ENCODE measurements at regions not wholly inside any gene's neighbourhood (a gene's known extent, or its start where the extent isn't known, plus 50 kb on each side); places are given as distances from the start of the nearest gene placed in this dataset.
"Not testable (repeated sequence)": the region's sequence is repeated elsewhere in the genome, so short reads cannot be mapped to it uniquely, and the experiment has no call there.

- DNase-seq (ENCODE audit: insufficient read length) (no peak), FAIRE-seq (no peak)
- TF ChIP-seq POLR2A (IDR thresholded peaks at IDR 0.05; ENCODE audit: low read depth, low read length), result no peak
- TF ChIP-seq TAF1 (IDR thresholded peaks at IDR 0.05; ENCODE audit: borderline replicate concordance, low read depth, low read length), result no peak
- no peak for TF ChIP-seq POLR2AphosphoS5 (IDR thresholded peaks at IDR 0.05; ENCODE audit: low read depth, low read length)
These were observed 549.4 kb upstream of the SALL3 start for GRCh38 chr18:78430131-78430758.

- DNase-seq (ENCODE audit: insufficient read length), result no peak
- TF ChIP-seq POLR2AphosphoS5 (IDR thresholded peaks at IDR 0.05; ENCODE audit: low read depth, low read length) (no peak), POLR2A (IDR thresholded peaks at IDR 0.05; ENCODE audit: low read depth, low read length) (no peak), TAF1 (IDR thresholded peaks at IDR 0.05; ENCODE audit: borderline replicate concordance, low read depth, low read length) (no peak)
- no peak for FAIRE-seq
These were observed 548.0 kb upstream of the SALL3 start for GRCh38 chr18:78431606-78432005.

- no peak for FAIRE-seq
- TF ChIP-seq POLR2A (IDR thresholded peaks at IDR 0.05; ENCODE audit: low read depth, low read length) (no peak), POLR2AphosphoS5 (IDR thresholded peaks at IDR 0.05; ENCODE audit: low read depth, low read length) (no peak), TAF1 (IDR thresholded peaks at IDR 0.05; ENCODE audit: borderline replicate concordance, low read depth, low read length) (no peak)
- no peak for DNase-seq (ENCODE audit: insufficient read length)
These were observed 546.1 kb upstream of the SALL3 start for GRCh38 chr18:78433562-78433961.

GRCh38 chr18:78436110-78436509, 543.5 kb upstream of the SALL3 start:
- no peak for FAIRE-seq
- DNase-seq (ENCODE audit: insufficient read length), result no peak
- TF ChIP-seq POLR2AphosphoS5 (IDR thresholded peaks at IDR 0.05; ENCODE audit: low read depth, low read length) (no peak), POLR2A (IDR thresholded peaks at IDR 0.05; ENCODE audit: low read depth, low read length) (no peak), TAF1 (IDR thresholded peaks at IDR 0.05; ENCODE audit: borderline replicate concordance, low read depth, low read length) (no peak)

- DNase-seq (ENCODE audit: insufficient read length); FAIRE-seq: not testable (repeated sequence)
These were observed 541.4 kb upstream of the SALL3 start for GRCh38 chr18:78438235-78438634.

- DNase-seq (ENCODE audit: insufficient read length) (no peak), FAIRE-seq (no peak)
- TF ChIP-seq POLR2A (IDR thresholded peaks at IDR 0.05; ENCODE audit: low read depth, low read length) (no peak), TAF1 (IDR thresholded peaks at IDR 0.05; ENCODE audit: borderline replicate concordance, low read depth, low read length) (no peak), POLR2AphosphoS5 (IDR thresholded peaks at IDR 0.05; ENCODE audit: low read depth, low read length) (no peak)
These were observed 533.7 kb upstream of the SALL3 start for GRCh38 chr18:78445880-78446279.

- DNase-seq (ENCODE audit: insufficient read length), result no peak
- FAIRE-seq, result no peak
- TF ChIP-seq POLR2A (IDR thresholded peaks at IDR 0.05; ENCODE audit: low read depth, low read length), result no peak
- TF ChIP-seq TAF1 (IDR thresholded peaks at IDR 0.05; ENCODE audit: borderline replicate concordance, low read depth, low read length), result no peak
- no peak for TF ChIP-seq POLR2AphosphoS5 (IDR thresholded peaks at IDR 0.05; ENCODE audit: low read depth, low read length)
These were observed 532.4 kb upstream of the SALL3 start for GRCh38 chr18:78447211-78447610.

GRCh38 chr18:78448106-78448505, 531.5 kb upstream of the SALL3 start:
- TF ChIP-seq POLR2AphosphoS5 (IDR thresholded peaks at IDR 0.05; ENCODE audit: low read depth, low read length) (no peak), TAF1 (IDR thresholded peaks at IDR 0.05; ENCODE audit: borderline replicate concordance, low read depth, low read length) (no peak), POLR2A (IDR thresholded peaks at IDR 0.05; ENCODE audit: low read depth, low read length) (no peak)
- FAIRE-seq (no peak), DNase-seq (ENCODE audit: insufficient read length) (no peak)

- no peak for FAIRE-seq
These were observed 531.0 kb upstream of the SALL3 start for GRCh38 chr18:78448591-78448990.

GRCh38 chr18:78454221-78454620, 525.4 kb upstream of the SALL3 start:
- TF ChIP-seq POLR2A (IDR thresholded peaks at IDR 0.05; ENCODE audit: low read depth, low read length), result no peak
- DNase-seq (ENCODE audit: insufficient read length) (no peak), FAIRE-seq (no peak)

More at GRCh38 chr18:78448591-78448990, 531.0 kb upstream of the SALL3 start:
- no peak for TF ChIP-seq POLR2A (IDR thresholded peaks at IDR 0.05; ENCODE audit: low read depth, low read length)
- TF ChIP-seq TAF1 (IDR thresholded peaks at IDR 0.05; ENCODE audit: borderline replicate concordance, low read depth, low read length), result no peak
- TF ChIP-seq POLR2AphosphoS5 (IDR thresholded peaks at IDR 0.05; ENCODE audit: low read depth, low read length), result no peak
- DNase-seq (ENCODE audit: insufficient read length), result no peak

- no peak for TF ChIP-seq POLR2AphosphoS5 (IDR thresholded peaks at IDR 0.05; ENCODE audit: low read depth, low read length)
- no peak for TF ChIP-seq TAF1 (IDR thresholded peaks at IDR 0.05; ENCODE audit: borderline replicate concordance, low read depth, low read length)
- TF ChIP-seq POLR2A (IDR thresholded peaks at IDR 0.05; ENCODE audit: low read depth, low read length), result no peak
- DNase-seq (ENCODE audit: insufficient read length) (no peak), FAIRE-seq (no peak)
These were observed 524.2 kb upstream of the SALL3 start for GRCh38 chr18:78455386-78455785.

GRCh38 chr18:78457011-78457410, 522.6 kb upstream of the SALL3 start:
- DNase-seq (ENCODE audit: insufficient read length) (no peak), FAIRE-seq (no peak)
- TF ChIP-seq POLR2AphosphoS5 (IDR thresholded peaks at IDR 0.05; ENCODE audit: low read depth, low read length), result no peak
- TF ChIP-seq TAF1 (IDR thresholded peaks at IDR 0.05; ENCODE audit: borderline replicate concordance, low read depth, low read length), result no peak
- no peak for TF ChIP-seq POLR2A (IDR thresholded peaks at IDR 0.05; ENCODE audit: low read depth, low read length)

- no peak for DNase-seq (ENCODE audit: insufficient read length)
- FAIRE-seq, result no peak
- TF ChIP-seq POLR2A (IDR thresholded peaks at IDR 0.05; ENCODE audit: low read depth, low read length) (no peak), POLR2AphosphoS5 (IDR thresholded peaks at IDR 0.05; ENCODE audit: low read depth, low read length) (no peak), TAF1 (IDR thresholded peaks at IDR 0.05; ENCODE audit: borderline replicate concordance, low read depth, low read length) (no peak)
These were observed 521.9 kb upstream of the SALL3 start for GRCh38 chr18:78457731-78458130.

Data from GM12892 (cell line).